PC-9 (cell line): ENCODE measurements at regions not wholly inside any gene's neighbourhood (a gene's known extent, or its start where the extent isn't known, plus 50 kb on each side); places are given as distances from the start of the nearest gene placed in this dataset.

ENCODE experiments used
- CTCF ChIP-seq: fragments of 200-600 bp; sonication (generic); conservative IDR thresholded peaks from 2 replicates; pipeline ENCODE4 v1.6.1; 2017; ENCODE audit warnings: mixed run types, antibody characterized with exemption, mild to moderate bottlenecking, moderate library complexity
- EZH2 ChIP-seq: fragments of 200-600 bp; sonication (generic); IDR thresholded peaks from 2 replicates; pipeline ENCODE4 v1.8.0; 2017; ENCODE audit warnings: antibody characterized with exemption, low read depth

GRCh38 chr16:50862818-50863643 lies 121.1 kb downstream of the CYLD start:
- TF ChIP-seq EZH2, result no peak
- no peak for TF ChIP-seq CTCF
